ENCODE measurements at regions not wholly inside any gene's neighbourhood (a gene's known extent, or its start where the extent isn't known, plus 50 kb on each side); places are given as distances from the start of the nearest gene placed in this dataset.

- DNase-seq: no peak
Measured at GRCh38 chr7:8380130-8380529, 53.3 kb upstream of the NXPH1 start.

DNA sequence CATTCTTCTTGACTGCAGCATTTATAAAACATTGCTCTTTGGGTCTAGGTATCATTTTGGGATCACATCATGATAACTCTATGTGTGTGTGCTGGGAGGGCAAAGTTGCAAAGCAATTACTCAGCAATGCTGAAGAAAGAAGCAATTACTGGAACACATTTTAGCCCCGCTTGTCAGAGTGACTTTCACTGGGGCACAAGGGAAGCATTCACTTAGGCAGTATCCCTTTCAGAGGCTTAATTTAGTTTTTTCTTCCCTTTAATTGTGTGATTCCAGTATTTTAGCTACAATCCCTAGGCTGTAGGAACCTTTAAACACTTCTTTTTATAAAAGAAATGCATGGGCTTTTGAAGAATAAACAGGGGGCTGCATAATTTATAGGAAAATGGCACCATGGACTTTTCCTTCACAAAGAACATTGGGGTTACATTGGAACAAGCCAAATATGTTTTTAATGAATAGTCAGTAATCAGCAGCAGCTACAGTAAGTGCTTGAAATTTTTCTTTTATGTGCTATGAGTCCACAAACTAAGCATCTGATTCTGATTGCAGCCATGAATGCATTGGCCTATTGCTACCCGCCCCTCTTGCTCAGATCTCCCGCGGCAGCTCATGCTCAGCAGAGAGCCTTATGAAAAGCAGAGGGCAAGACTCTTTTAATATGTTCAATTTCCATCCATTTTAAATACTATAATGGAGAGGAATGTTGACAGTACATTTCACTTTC lies 51.2 kb upstream of the NXPH1 start:
- DNase-seq: no peak

Data from NCI-H187 (cell line).